Ovary (tissue), 7 donors: ENCODE measurements at regions not wholly inside any gene's neighbourhood (a gene's known extent, or its start where the extent isn't known, plus 50 kb on each side); places are given as distances from the start of the nearest gene placed in this dataset.

Source experiments
- DNase-seq, 5 donors: peaks; one replicate each; pipeline ENCODE4 v3.0.0-alpha.2; 2019 to 2020
- H3K27ac ChIP-seq, 2 donors: fragments of 200-600 bp; one replicate each; pipeline versions ENCODE4 v1.5.1 to v1.8.0; 2019 to 2022
- H3K27me3 ChIP-seq: fragments of 200-600 bp; one replicate; pipeline ENCODE4 v1.8.0; 2022
- H3K36me3 ChIP-seq: fragments of 200-600 bp; sonication (generic); one replicate; pipeline ENCODE4 v1.5.1; 2019
- H3K4me1 ChIP-seq: one replicate; pipeline ENCODE4 v1.8.1; 2013; ENCODE audit warnings: mild to moderate bottlenecking, moderate library complexity; ENCODE audit not compliant: insufficient read depth
- H3K4me3 ChIP-seq: fragments of 200-600 bp; sonication (generic); one replicate; pipeline ENCODE4 v1.5.1; 2017
- H3K9me3 ChIP-seq, 2 donors: fragments of 200-600 bp in 1 of 2; sonication (generic) in 1 of 2; one replicate each; pipeline versions ENCODE4 v1.5.1 to v1.8.1; 2013 to 2019; ENCODE audit warnings: mild to moderate bottlenecking in 1 of 2, moderate library complexity in 1 of 2
- EP300 ChIP-seq: sonication (generic); formaldehyde crosslinking; IDR thresholded peaks from one replicate; pipeline ENCODE4 v1.6.1; 2017; ENCODE audit warnings: antibody characterized with exemption
- POLR2A ChIP-seq: fragments of 450-650 bp; IDR thresholded peaks from one replicate; pipeline ENCODE4 v1.6.1; 2017; ENCODE audit warnings: antibody characterized with exemption, mild to moderate bottlenecking, moderate library complexity
- WGBS, 3 donors: extraction: QIAGEN DNeasy Blood & Tissue Kit in 1 of 3; methylation state at CpG; one replicate each; pipeline versions ENCODE4 v1.1.5 to v1.1.7; 2013 to 2017; 5-methylcytosine and 5-hydroxymethylcytosine counted together
- intact Hi-C, 4 donors: fragments of 100-400 bp; cut with DNase I; formaldehyde crosslinking; loops; one replicate each; pipeline versions ENCODE4 v1.11.0 to v1.15.1; 2022 to 2023
- TF ChIP-seq, protein P1 (sequence below), 3 donors: fragments of 450-650 bp in 2 of 3; fragments of 200-600 bp in 1 of 3; IDR thresholded peaks; one replicate each; pipeline versions ENCODE4 v1.5.1 to v1.8.0; 2016 to 2022; ENCODE audit warnings: antibody characterized with exemption in 3 of 3, mild to moderate bottlenecking in 1 of 3
- donor health status: DM: no; HTN: no; CAD: no; lungs with moderate emphysema.
- donor health status: DM: no; HTN: no; CAD: no.
- donor health status: Bipolar disorder and iron deficiency.
- donor health status: DM: no; HTN: no; CAD: no.
- donor health status: DM: yes; HTN: yes; CAD: no.

GRCh38 chr12:131449027-131449426, 261.9 kb upstream of the SFSWAP start:
- intact Hi-C loops = no loop called here

DNA sequence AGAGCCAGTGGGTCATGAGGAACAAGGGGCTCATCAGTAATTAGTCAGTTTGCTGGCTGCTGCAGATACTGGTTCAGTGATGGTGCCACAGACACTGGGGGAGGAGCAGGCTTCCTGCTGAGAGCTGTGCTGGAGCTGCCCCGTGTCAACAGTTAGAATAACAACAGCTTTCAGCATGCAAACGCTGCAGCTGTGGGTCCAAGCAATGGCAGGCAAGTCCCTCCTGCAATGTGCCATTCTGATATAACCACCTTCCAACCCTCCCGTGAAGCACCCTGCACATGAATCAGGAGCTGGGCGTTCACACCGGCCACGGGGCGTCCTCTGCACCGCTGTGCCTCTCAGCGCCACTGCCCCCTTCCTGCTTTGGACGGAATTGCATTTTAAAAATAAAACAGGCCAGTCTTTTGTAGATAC, 258.4 kb upstream of the SFSWAP start:
- DNase-seq = no peak
- H3K9me3 ChIP-seq = no peaks in the 10 kb centered on the region
- WGBS, 3 donors = 4 to 10% (median 7%) methylated on average over 10 of the region's 10 CpGs
- TF ChIP-seq POLR2A (no peak), EP300 (no peak)
- TF ChIP-seq, protein P1, sequence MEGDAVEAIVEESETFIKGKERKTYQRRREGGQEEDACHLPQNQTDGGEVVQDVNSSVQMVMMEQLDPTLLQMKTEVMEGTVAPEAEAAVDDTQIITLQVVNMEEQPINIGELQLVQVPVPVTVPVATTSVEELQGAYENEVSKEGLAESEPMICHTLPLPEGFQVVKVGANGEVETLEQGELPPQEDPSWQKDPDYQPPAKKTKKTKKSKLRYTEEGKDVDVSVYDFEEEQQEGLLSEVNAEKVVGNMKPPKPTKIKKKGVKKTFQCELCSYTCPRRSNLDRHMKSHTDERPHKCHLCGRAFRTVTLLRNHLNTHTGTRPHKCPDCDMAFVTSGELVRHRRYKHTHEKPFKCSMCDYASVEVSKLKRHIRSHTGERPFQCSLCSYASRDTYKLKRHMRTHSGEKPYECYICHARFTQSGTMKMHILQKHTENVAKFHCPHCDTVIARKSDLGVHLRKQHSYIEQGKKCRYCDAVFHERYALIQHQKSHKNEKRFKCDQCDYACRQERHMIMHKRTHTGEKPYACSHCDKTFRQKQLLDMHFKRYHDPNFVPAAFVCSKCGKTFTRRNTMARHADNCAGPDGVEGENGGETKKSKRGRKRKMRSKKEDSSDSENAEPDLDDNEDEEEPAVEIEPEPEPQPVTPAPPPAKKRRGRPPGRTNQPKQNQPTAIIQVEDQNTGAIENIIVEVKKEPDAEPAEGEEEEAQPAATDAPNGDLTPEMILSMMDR (IDR thresholded peaks at IDR 0.05) = no peak
- no peaks in the 10 kb centered on the region for H3K36me3 ChIP-seq
- intact Hi-C loops = no loop called here
- no peak overlapping the region for H3K27ac ChIP-seq
- no peak overlapping the region for H3K4me3 ChIP-seq
- H3K27me3 ChIP-seq = no peaks in the 10 kb centered on the region
- H3K4me1 ChIP-seq = no peaks in the 10 kb centered on the region

More at GRCh38 chr12:131449027-131449426, 261.9 kb upstream of the SFSWAP start:
- WGBS, 3 donors = 92 to 96% (median 95%) methylated on average over 6 of the region's 6 CpGs
- Histone ChIP-seq H3K27ac (no peak overlapping the region), H3K27me3 (no peaks in the 10 kb centered on the region), H3K9me3 (no peaks in the 10 kb centered on the region), H3K4me1 (no peaks in the 10 kb centered on the region), H3K4me3 (no peak overlapping the region), H3K36me3 (no peaks in the 10 kb centered on the region)
- DNase-seq = no peak
- TF ChIP-seq EP300 = no peak
- no peak for TF ChIP-seq POLR2A
- TF ChIP-seq, protein P1 (IDR thresholded peaks at IDR 0.05) = no peak

DNA sequence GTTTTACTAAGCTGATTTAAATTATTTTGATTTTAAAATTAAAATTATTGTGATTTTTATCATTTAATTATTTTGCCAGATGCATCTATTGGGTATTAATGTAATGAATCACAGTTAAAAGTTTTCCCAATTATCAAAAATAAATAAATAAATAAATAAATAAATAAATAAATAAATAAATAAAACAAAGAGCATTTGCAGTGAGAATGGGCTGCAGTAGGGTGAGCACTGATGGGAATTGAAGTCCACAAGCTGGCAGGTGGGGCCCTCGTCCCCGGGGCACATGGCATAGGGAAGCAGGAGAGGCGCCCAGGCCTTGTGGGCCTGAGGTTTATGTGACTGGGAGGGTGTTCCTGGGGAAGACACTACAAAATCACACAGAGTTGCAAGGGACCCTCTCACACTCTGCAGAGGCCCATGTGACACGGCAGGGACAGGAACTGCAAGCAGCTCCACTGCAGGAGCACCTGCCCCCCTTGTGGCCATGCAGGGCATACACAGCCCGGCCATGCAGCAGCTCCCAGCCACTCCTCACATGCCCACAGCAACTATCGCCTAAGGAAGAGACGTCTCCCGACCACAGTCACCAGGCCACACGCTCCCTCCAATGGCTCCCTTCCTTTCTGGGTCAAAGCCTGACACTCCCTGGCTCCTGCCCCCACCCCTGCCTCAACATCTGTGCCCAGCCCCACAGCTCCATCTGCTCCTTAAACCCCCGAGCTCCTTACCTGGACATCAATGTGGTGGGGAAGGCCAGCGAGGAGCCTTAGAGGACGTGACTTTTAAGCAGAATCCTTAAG, 256.3 kb upstream of the SFSWAP start:
- peak in 1 of 5 donors; percentile 52 for DNase-seq
- intact Hi-C loops = no loop called here
- TF ChIP-seq, protein P1 (IDR thresholded peaks at IDR 0.05) = peak in 2 of 3 donors; percentile 27 to 49
- no peak for TF ChIP-seq EP300
- no peaks in the 10 kb centered on the region for H3K27me3 ChIP-seq
- H3K27ac ChIP-seq = no peak overlapping the region
- H3K4me3 ChIP-seq = no peak overlapping the region
- 51 to 62% (median 53%) methylated on average over 12 of the region's 12 CpGs for WGBS, 3 donors
- no peaks in the 10 kb centered on the region for H3K4me1 ChIP-seq
- H3K9me3 ChIP-seq = no peaks in the 10 kb centered on the region
- no peaks in the 10 kb centered on the region for H3K36me3 ChIP-seq

DNA sequence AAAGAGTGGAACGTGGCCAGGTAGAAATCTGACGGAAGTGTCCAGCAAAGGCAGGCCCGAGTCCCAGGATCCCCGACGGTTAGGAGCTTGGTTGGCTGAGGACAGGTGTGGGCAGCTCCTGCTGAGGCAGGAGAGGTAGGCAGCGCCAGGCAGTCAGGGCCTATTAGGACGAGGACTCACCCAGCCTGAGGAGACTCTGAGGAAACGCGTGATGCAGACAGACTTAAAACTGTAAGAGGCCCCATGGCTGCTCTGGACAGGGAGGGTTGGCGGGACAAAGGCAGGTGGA, 255.7 kb upstream of the SFSWAP start:
- WGBS, 3 donors = 84 to 91% (median 86%) methylated on average over 10 of the region's 10 CpGs
- H3K4me3 ChIP-seq = no peak overlapping the region
- H3K27ac ChIP-seq = no peak overlapping the region
- H3K36me3 ChIP-seq = no peaks in the 10 kb centered on the region
- no peaks in the 10 kb centered on the region for H3K9me3 ChIP-seq
- H3K27me3 ChIP-seq = no peaks in the 10 kb centered on the region
- DNase-seq = no peak
- intact Hi-C loops = no loop called here
- H3K4me1 ChIP-seq = no peaks in the 10 kb centered on the region
- TF ChIP-seq POLR2A (no peak), EP300 (no peak)
- TF ChIP-seq, protein P1 (IDR thresholded peaks at IDR 0.05) = no peak
